ENCODE measurements at regions not wholly inside any gene's neighbourhood (a gene's known extent, or its start where the extent isn't known, plus 50 kb on each side); places are given as distances from the start of the nearest gene placed in this dataset.

- TF ChIP-seq CHD7 (IDR thresholded peaks at IDR 0.05; ENCODE audit: insufficient replicate concordance, low read length) = no peak
- no peak for TF ChIP-seq CHD2 (IDR thresholded peaks at IDR 0.05; ENCODE audit: low read length)
- TF ChIP-seq KDM5A (IDR thresholded peaks at IDR 0.05; ENCODE audit: low read length) = no peak
- no peak for TF ChIP-seq USF2 (IDR thresholded peaks at IDR 0.05; ENCODE audit: low read length)
- no peak for TF ChIP-seq MAX (IDR thresholded peaks at IDR 0.05)
- no peak for TF ChIP-seq SP1 (IDR thresholded peaks at IDR 0.05; ENCODE audit: low read depth, low read length)
- no peak for TF ChIP-seq TAF1 (IDR thresholded peaks at IDR 0.05; ENCODE audit: low read depth, low read length)
- no peak for TF ChIP-seq CREB1 (IDR thresholded peaks at IDR 0.05)
- TF ChIP-seq TCF12 (IDR thresholded peaks at IDR 0.05; ENCODE audit: low read depth, low read length) = no peak
- TF ChIP-seq TAF7 (optimal IDR thresholded peaks at IDR 0.05; ENCODE audit: borderline replicate concordance, low read depth, low read length) = no peak
- TF ChIP-seq RBBP5 (IDR thresholded peaks at IDR 0.05; ENCODE audit: borderline replicate concordance, low read depth, low read length) = no peak
Measured at GRCh38 chr7:69110450-69111050, 487.7 kb upstream of the AUTS2 start (continued).

Data from H1 (cell line).